ENCODE measurements at regions not wholly inside any gene's neighbourhood (a gene's known extent, or its start where the extent isn't known, plus 50 kb on each side); places are given as distances from the start of the nearest gene placed in this dataset.
A peak's percentile ranks its signal among the peaks of the same experiment; 100 is the strongest.

- TF ChIP-seq ZNF425 (CRISPR knock-in tag; conservative IDR thresholded peaks at IDR 0.05) (no peak), TCF7 (CRISPR knock-in tag; IDR thresholded peaks at IDR 0.05; ENCODE audit: low read depth) (no peak), MLX (CRISPR knock-in tag; IDR thresholded peaks at IDR 0.05) (no peak), ATF3 (CRISPR knock-in tag; conservative IDR thresholded peaks at IDR 0.05) (no peak), NFATC4 (CRISPR knock-in tag; IDR thresholded peaks at IDR 0.05) (0 out of 2 replicates have a peak, but pooled peaks have one; percentile 41)
Measured at GRCh38 chr6:137370871-137371633, 123.1 kb downstream of the OLIG3 start (continued).

- Mint-ChIP-seq H3K27me3 (ENCODE audit: low read depth) (0 out of 2 replicates have a peak, but pooled peaks cover 3% of the 10 kb centered on the region), H3K9me3 (no peaks in the 10 kb centered on the region), H3K4me3 (no peak overlapping the region), H3K27ac (peak overlapping the region; percentile 61; the same call in 1 of the 2 replicates), H3K36me3 (no peaks in the 10 kb centered on the region), H3K4me1 (peaks cover 29% of the 10 kb centered on the region)
- peak; percentile 60 for ATAC-seq
- no peak for DNase-seq (ENCODE audit: low spot score)
- no peak for TF ChIP-seq ZNF138 (CRISPR knock-in tag; conservative IDR thresholded peaks at IDR 0.05)
- TF ChIP-seq ELF4 (CRISPR knock-in tag; IDR thresholded peaks at IDR 0.05; ENCODE audit: low read depth), result no peak
- TF ChIP-seq NFATC4 (CRISPR knock-in tag; IDR thresholded peaks at IDR 0.05), result no peak
- TF ChIP-seq ZNF532 (CRISPR knock-in tag; IDR thresholded peaks at IDR 0.05; ENCODE audit: borderline replicate concordance), result no peak
- TF ChIP-seq ZNF219 (CRISPR knock-in tag; IDR thresholded peaks at IDR 0.05; ENCODE audit: borderline replicate concordance), result no peak
- TF ChIP-seq USF1 (CRISPR knock-in tag; IDR thresholded peaks at IDR 0.05), result no peak
- TF ChIP-seq PRRX2 (CRISPR knock-in tag; IDR thresholded peaks at IDR 0.05), result no peak
- no peak for TF ChIP-seq IRF2 (CRISPR knock-in tag; IDR thresholded peaks at IDR 0.05; ENCODE audit: borderline replicate concordance, low read depth)
- no peak for TF ChIP-seq PREB (CRISPR knock-in tag; IDR thresholded peaks at IDR 0.05; ENCODE audit: borderline replicate concordance)
- no peak for TF ChIP-seq ESRRA (CRISPR knock-in tag; IDR thresholded peaks at IDR 0.05; ENCODE audit: borderline replicate concordance)
- no peak for TF ChIP-seq GRHL2 (CRISPR knock-in tag; IDR thresholded peaks at IDR 0.05; ENCODE audit: insufficient replicate concordance, severe bottlenecking)
- TF ChIP-seq ZSCAN18 (CRISPR knock-in tag; IDR thresholded peaks at IDR 0.05), result no peak
- TF ChIP-seq USF2 (CRISPR knock-in tag; IDR thresholded peaks at IDR 0.05), result no peak
- TF ChIP-seq SP1 (CRISPR knock-in tag; conservative IDR thresholded peaks at IDR 0.05), result no peak
- TF ChIP-seq ERG (CRISPR knock-in tag; IDR thresholded peaks at IDR 0.05), result no peak
- no peak for TF ChIP-seq MAX (CRISPR knock-in tag; IDR thresholded peaks at IDR 0.05)
- ChIA-PET CTCF (no interaction called here), POLR2A (no interaction called here)
Measured at GRCh38 chr6:137369136-137369535, 125.1 kb downstream of the OLIG3 start.
